CD4-positive, CD25-positive, alpha-beta regulatory T cell (primary cell): ENCODE measurements at regions not wholly inside any gene's neighbourhood (a gene's known extent, or its start where the extent isn't known, plus 50 kb on each side); places are given as distances from the start of the nearest gene placed in this dataset.
A peak's percentile ranks its signal among the peaks of the same experiment; 100 is the strongest.

Source experiments
- ATAC-seq, 2 donors: fragments of 150-1000 bp; cut with Tn5 transposase; one replicate each; pipeline ENCODE4 v1.10.0; 2021; ENCODE audit warnings: low read depth in 2 of 2, moderate number of reproducible peaks in 2 of 2, moderate library complexity in 1 of 2
- DNase-seq, 3 donors: peaks; one replicate each; pipeline versions ENCODE4 v3.0.0 to v3.0.0-alpha.2; 2012 to 2022; ENCODE audit warnings: mixed read lengths in 1 of 3
- H3K27ac ChIP-seq: one replicate; pipeline ENCODE4 v1.7.0; 2013; ENCODE audit warnings: mild to moderate bottlenecking, low read length; ENCODE audit not compliant: insufficient read depth, poor library complexity, severe bottlenecking
- H3K27me3 ChIP-seq: one replicate; pipeline ENCODE4 v1.7.0; 2013; ENCODE audit warnings: low read length; ENCODE audit not compliant: control insufficient read depth, insufficient read depth
- H3K36me3 ChIP-seq: one replicate; pipeline ENCODE4 v1.7.0; 2013; ENCODE audit warnings: mild to moderate bottlenecking, low read length, moderate library complexity; ENCODE audit not compliant: control insufficient read depth, insufficient read depth
- H3K4me1 ChIP-seq: 2 replicates; pipeline ENCODE4 v1.7.0; 2013; ENCODE audit warnings: mild to moderate bottlenecking, low read length; ENCODE audit not compliant: insufficient read depth, control insufficient read depth, poor library complexity, severe bottlenecking
- H3K4me3 ChIP-seq: one replicate; pipeline ENCODE4 v1.7.0; 2013; ENCODE audit warnings: low read depth, mild to moderate bottlenecking, low read length, moderate library complexity
- H3K9me3 ChIP-seq, 2 experiments: 1 replicate in 1 of 2; 2 replicates in 1 of 2; pipeline ENCODE4 v1.7.0; 2013; ENCODE audit warnings: low read length in 2 of 2, mild to moderate bottlenecking in 1 of 2, moderate library complexity in 1 of 2; ENCODE audit not compliant: control insufficient read depth in 2 of 2
- H3K27ac Mint-ChIP-seq, 3 donors: one replicate each; pipeline ENCODE4 v1.8.0; 2020 to 2022; ENCODE audit warnings: mild to moderate bottlenecking in 3 of 3, mixed read lengths in 3 of 3, moderate library complexity in 2 of 3
- H3K27me3 Mint-ChIP-seq: one replicate; pipeline ENCODE4 v1.8.0; 2022; ENCODE audit warnings: mild to moderate bottlenecking, mixed read lengths
- H3K36me3 Mint-ChIP-seq: one replicate; pipeline ENCODE4 v1.8.0; 2020; ENCODE audit warnings: mixed read lengths
- H3K4me1 Mint-ChIP-seq, 4 donors: one replicate each; pipeline ENCODE4 v1.8.0; 2020 to 2022; ENCODE audit warnings: mixed read lengths in 4 of 4, mild to moderate bottlenecking in 1 of 4
- H3K4me3 Mint-ChIP-seq, 4 donors: one replicate each; pipeline ENCODE4 v1.8.0; 2020 to 2022; ENCODE audit warnings: mild to moderate bottlenecking in 4 of 4, mixed read lengths in 4 of 4, moderate library complexity in 3 of 4
- H3K9me3 Mint-ChIP-seq, 7 donors: one replicate each; pipeline ENCODE4 v1.8.0; 2020 to 2022; ENCODE audit warnings: mixed read lengths in 7 of 7, mild to moderate bottlenecking in 3 of 7, moderate library complexity in 2 of 7

- H3K36me3 ChIP-seq, result no peaks in the 10 kb centered on the region
- Mint-ChIP-seq H3K27ac (peak overlapping the region in 1 of 3 donors; percentile 2), H3K27me3 (peaks cover 12% of the 10 kb centered on the region), H3K36me3 (peaks cover 4% of the 10 kb centered on the region), H3K4me3 (no peak overlapping the region), H3K9me3 (peaks cover 0 to 9% (median 1%) of the 10 kb centered on the region in 7 donors), H3K4me1 (peaks cover 0 to 12% (median 2%) of the 10 kb centered on the region in 4 donors)
- ATAC-seq (no peak), DNase-seq (no peak)
- peaks cover 0 to 2% of the 10 kb centered on the region in 2 experiments for H3K9me3 ChIP-seq
- H3K27me3 ChIP-seq, result no peaks in the 10 kb centered on the region
- no peak overlapping the region for H3K27ac ChIP-seq
- H3K4me3 ChIP-seq, result no peak overlapping the region
- H3K4me1 ChIP-seq, result no peaks in the 10 kb centered on the region
Observed at GRCh38 chr2:109070290-109070689, 58.7 kb upstream of the SH3RF3 start.

GRCh38 chr2:109069331-109070194 is 59.4 kb upstream of the SH3RF3 start:
- ATAC-seq (no peak), DNase-seq (no peak)
- Mint-ChIP-seq H3K27ac (peak overlapping the region in 1 of 3 donors; percentile 2), H3K36me3 (peaks cover 4% of the 10 kb centered on the region), H3K9me3 (peaks cover 0 to 9% (median 1%) of the 10 kb centered on the region in 7 donors), H3K4me1 (peaks cover 0 to 8% (median 4%) of the 10 kb centered on the region in 4 donors), H3K4me3 (no peak overlapping the region), H3K27me3 (peaks cover 15% of the 10 kb centered on the region)
- Histone ChIP-seq H3K4me3 (no peak overlapping the region), H3K27ac (no peak overlapping the region), H3K9me3 (peaks cover 0 to 2% of the 10 kb centered on the region in 2 experiments), H3K36me3 (no peaks in the 10 kb centered on the region), H3K27me3 (no peaks in the 10 kb centered on the region), H3K4me1 (no peaks in the 10 kb centered on the region)

GRCh38 chr2:109068811-109069210 is 60.2 kb upstream of the SH3RF3 start:
- Mint-ChIP-seq H3K4me3 (no peak overlapping the region), H3K9me3 (peaks cover 0 to 8% (median 1%) of the 10 kb centered on the region in 7 donors), H3K27me3 (peaks cover 15% of the 10 kb centered on the region), H3K4me1 (peaks cover 0 to 10% (median 5%) of the 10 kb centered on the region in 4 donors), H3K27ac (no peak overlapping the region), H3K36me3 (peaks cover 4% of the 10 kb centered on the region)
- Histone ChIP-seq H3K27me3 (no peaks in the 10 kb centered on the region), H3K9me3 (peaks cover 0 to 2% of the 10 kb centered on the region in 2 experiments), H3K4me1 (no peaks in the 10 kb centered on the region), H3K27ac (no peak overlapping the region), H3K36me3 (no peaks in the 10 kb centered on the region), H3K4me3 (no peak overlapping the region)
- DNase-seq, result no peak
- no peak for ATAC-seq

- peaks cover 0 to 13% (median 7%) of the 10 kb centered on the region in 4 donors for H3K4me1 Mint-ChIP-seq
- peaks cover 0 to 2% (median under 1%) of the 10 kb centered on the region in 7 donors for H3K9me3 Mint-ChIP-seq
- DNase-seq, result no peak
- Histone ChIP-seq H3K27ac (no peak overlapping the region), H3K27me3 (no peaks in the 10 kb centered on the region), H3K4me3 (no peak overlapping the region), H3K36me3 (no peaks in the 10 kb centered on the region), H3K4me1 (no peaks in the 10 kb centered on the region), H3K9me3 (no peaks in the 10 kb centered on the region)
- no peaks in the 10 kb centered on the region for H3K36me3 Mint-ChIP-seq
- peak overlapping the region in 2 of 3 donors; percentile 28 to 78 for H3K27ac Mint-ChIP-seq
- no peak overlapping the region for H3K4me3 Mint-ChIP-seq
- no peak for ATAC-seq
- H3K27me3 Mint-ChIP-seq, result peaks cover 20% of the 10 kb centered on the region
Observed at GRCh38 chr2:109067631-109068125, 61.3 kb upstream of the SH3RF3 start.

- H3K27ac Mint-ChIP-seq, result no peak overlapping the region
- Histone ChIP-seq H3K9me3 (no peaks in the 10 kb centered on the region), H3K36me3 (no peaks in the 10 kb centered on the region), H3K27me3 (no peaks in the 10 kb centered on the region), H3K27ac (no peak overlapping the region), H3K4me3 (no peak overlapping the region), H3K4me1 (no peaks in the 10 kb centered on the region)
- H3K36me3 Mint-ChIP-seq, result no peaks in the 10 kb centered on the region
- H3K27me3 Mint-ChIP-seq, result peaks cover 20% of the 10 kb centered on the region
- peaks cover 0 to 1% (median 0%) of the 10 kb centered on the region in 7 donors for H3K9me3 Mint-ChIP-seq
- no peak for DNase-seq
- no peak for ATAC-seq
- H3K4me1 Mint-ChIP-seq, result peaks cover 0 to 14% (median 8%) of the 10 kb centered on the region in 4 donors
- no peak overlapping the region for H3K4me3 Mint-ChIP-seq
Observed at GRCh38 chr2:109066917-109067597, 61.9 kb upstream of the SH3RF3 start.

- Mint-ChIP-seq H3K4me3 (no peak overlapping the region), H3K27ac (no peak overlapping the region), H3K4me1 (peaks cover 0 to 16% (median 8%) of the 10 kb centered on the region in 4 donors), H3K36me3 (no peaks in the 10 kb centered on the region), H3K9me3 (peaks cover 0 to 1% (median 0%) of the 10 kb centered on the region in 7 donors), H3K27me3 (peaks cover 20% of the 10 kb centered on the region)
- no peak overlapping the region for H3K27ac ChIP-seq
- H3K36me3 ChIP-seq, result no peaks in the 10 kb centered on the region
- H3K4me3 ChIP-seq, result no peak overlapping the region
- no peak for ATAC-seq
- H3K9me3 ChIP-seq, result no peaks in the 10 kb centered on the region
- no peak for DNase-seq
- H3K4me1 ChIP-seq, result no peaks in the 10 kb centered on the region
- no peaks in the 10 kb centered on the region for H3K27me3 ChIP-seq
Observed at GRCh38 chr2:109066501-109066900, 62.5 kb upstream of the SH3RF3 start.

- Mint-ChIP-seq H3K4me3 (no peak overlapping the region), H3K27me3 (peaks cover 20% of the 10 kb centered on the region), H3K9me3 (peaks cover 0 to 1% (median 0%) of the 10 kb centered on the region in 7 donors), H3K4me1 (peaks cover 0 to 19% (median 12%) of the 10 kb centered on the region in 4 donors), H3K27ac (no peak overlapping the region), H3K36me3 (no peaks in the 10 kb centered on the region)
- Histone ChIP-seq H3K36me3 (no peaks in the 10 kb centered on the region), H3K4me3 (no peak overlapping the region), H3K9me3 (no peaks in the 10 kb centered on the region), H3K4me1 (peaks cover 2% of the 10 kb centered on the region), H3K27ac (no peak overlapping the region), H3K27me3 (no peaks in the 10 kb centered on the region)
- DNase-seq (no peak), ATAC-seq (no peak)
Observed at GRCh38 chr2:109065391-109065734, 63.6 kb upstream of the SH3RF3 start.
